WTC11 (cell line): ENCODE measurements at regions not wholly inside any gene's neighbourhood (a gene's known extent, or its start where the extent isn't known, plus 50 kb on each side); places are given as distances from the start of the nearest gene placed in this dataset.

Experiments
- AFF4 ChIP-seq: sonication (generic); formaldehyde crosslinking; IDR thresholded peaks from 2 replicates; pipeline ENCODE4 v1.8.1; 2023; ENCODE audit warnings: mild to moderate bottlenecking, missing genetic modification reagents, borderline replicate concordance
- AR ChIP-seq: fragments of 250-450 bp; sonication (Bioruptor Pico); IDR thresholded peaks from 2 replicates; pipeline ENCODE4 v1.9.0; 2021; ENCODE audit warnings: mild to moderate bottlenecking
- FOXJ3 ChIP-seq: sonication (generic); formaldehyde crosslinking; IDR thresholded peaks from 2 replicates; pipeline ENCODE4 v1.9.0; 2021; ENCODE audit warnings: missing genetic modification reagents, mild to moderate bottlenecking, borderline replicate concordance
- HMGXB4 ChIP-seq: sonication (generic); formaldehyde crosslinking; IDR thresholded peaks from 2 replicates; pipeline ENCODE4 v1.8.1; 2023; ENCODE audit warnings: mild to moderate bottlenecking, moderate library complexity, missing genetic modification reagents
- IRF1 ChIP-seq: sonication (generic); formaldehyde crosslinking; IDR thresholded peaks from 2 replicates; pipeline ENCODE4 v1.8.0; 2023; ENCODE audit warnings: missing genetic modification reagents
- NFYB ChIP-seq: sonication (generic); formaldehyde crosslinking; conservative IDR thresholded peaks from 2 replicates; pipeline ENCODE4 v1.8.0; 2022; ENCODE audit warnings: low read depth, missing genetic modification reagents
- NR1H2 ChIP-seq: sonication (generic); formaldehyde crosslinking; IDR thresholded peaks from 2 replicates; pipeline ENCODE4 v1.9.0; 2021; ENCODE audit warnings: mild to moderate bottlenecking, moderate library complexity, missing genetic modification reagents
- PRDM15 ChIP-seq: sonication (generic); formaldehyde crosslinking; IDR thresholded peaks from 2 replicates; pipeline ENCODE4 v1.8.0; 2022; ENCODE audit warnings: missing genetic modification reagents
- RELA ChIP-seq: sonication (generic); formaldehyde crosslinking; IDR thresholded peaks from 2 replicates; pipeline ENCODE4 v1.8.1; 2022; ENCODE audit warnings: missing genetic modification reagents, mild to moderate bottlenecking, borderline replicate concordance
- ZBTB43 ChIP-seq: sonication (generic); formaldehyde crosslinking; IDR thresholded peaks from 2 replicates; pipeline ENCODE4 v1.8.1; 2023; ENCODE audit warnings: mild to moderate bottlenecking, missing genetic modification reagents
- ZNF219 ChIP-seq: sonication (generic); formaldehyde crosslinking; IDR thresholded peaks from 2 replicates; pipeline ENCODE4 v1.8.0; 2023; ENCODE audit warnings: missing genetic modification reagents, mild to moderate bottlenecking, borderline replicate concordance
- ZNF416 ChIP-seq: fragments of 250-450 bp; sonication (Bioruptor Pico); IDR thresholded peaks from 2 replicates; pipeline ENCODE4 v1.9.0; 2021; ENCODE audit warnings: mild to moderate bottlenecking, inconsistent platforms
- ZNF423 ChIP-seq: fragments of 250-450 bp; sonication (Bioruptor Pico); IDR thresholded peaks from 2 replicates; pipeline ENCODE4 v2.1.2; 2022; ENCODE audit warnings: mild to moderate bottlenecking, moderate library complexity
- ZNF512 ChIP-seq: sonication (generic); formaldehyde crosslinking; IDR thresholded peaks from 2 replicates; pipeline ENCODE4 v1.8.1; 2022; ENCODE audit warnings: missing genetic modification reagents, borderline replicate concordance
- ZNF671 ChIP-seq: fragments of 250-450 bp; sonication (Bioruptor Pico); IDR thresholded peaks from 2 replicates; pipeline ENCODE4 v1.8.0; 2021; ENCODE audit warnings: mild to moderate bottlenecking

GRCh38 chr11:33552756-33553155 is 147.9 kb downstream of the C11orf91 start (continued):
- no peak for TF ChIP-seq ZBTB43 (CRISPR knock-in tag)
- TF ChIP-seq ZNF512 (CRISPR knock-in tag): no peak
- no peak for TF ChIP-seq IRF1 (CRISPR knock-in tag)
- TF ChIP-seq ZNF219 (CRISPR knock-in tag): no peak
- no peak for TF ChIP-seq ZNF416 (CRISPR knock-in tag)
- TF ChIP-seq AFF4 (CRISPR knock-in tag): no peak
- no peak for TF ChIP-seq HMGXB4
- no peak for TF ChIP-seq RELA (CRISPR knock-in tag)
- no peak for TF ChIP-seq ZNF671
- no peak for TF ChIP-seq PRDM15 (CRISPR knock-in tag)
- TF ChIP-seq ZNF423: no peak
- TF ChIP-seq NFYB (CRISPR knock-in tag): no peak
- TF ChIP-seq AR (CRISPR knock-in tag): no peak
- TF ChIP-seq NR1H2: no peak
- no peak for TF ChIP-seq FOXJ3
